Esophagus muscularis mucosa (tissue), 4 donors: ENCODE measurements at regions not wholly inside any gene's neighbourhood (a gene's known extent, or its start where the extent isn't known, plus 50 kb on each side); places are given as distances from the start of the nearest gene placed in this dataset.

Experiments used
- CTCF ChIP-seq, 3 experiments: fragments of 200-600 bp in 2 of 3; fragments of 450-650 bp in 1 of 3; sonication (generic) in 2 of 3; IDR thresholded peaks; one replicate each; pipeline ENCODE4 v1.5.1; 2017 to 2019; ENCODE audit warnings: antibody characterized with exemption in 3 of 3, mild to moderate bottlenecking in 2 of 3, moderate library complexity in 1 of 3
- EP300 ChIP-seq: sonication (generic); formaldehyde crosslinking; IDR thresholded peaks from one replicate; pipeline ENCODE4 v1.6.1; 2017; ENCODE audit warnings: antibody characterized with exemption
- POLR2A ChIP-seq: fragments of 450-650 bp; IDR thresholded peaks from one replicate; pipeline ENCODE4 v1.6.1; 2017; ENCODE audit warnings: antibody characterized with exemption, moderate library complexity, mild to moderate bottlenecking, low read depth
- POLR2AphosphoS5 ChIP-seq, 2 donors: sonication (generic); formaldehyde crosslinking; IDR thresholded peaks; one replicate each; pipeline ENCODE4 v1.6.1; 2017; ENCODE audit warnings: antibody characterized with exemption in 2 of 2

DNA sequence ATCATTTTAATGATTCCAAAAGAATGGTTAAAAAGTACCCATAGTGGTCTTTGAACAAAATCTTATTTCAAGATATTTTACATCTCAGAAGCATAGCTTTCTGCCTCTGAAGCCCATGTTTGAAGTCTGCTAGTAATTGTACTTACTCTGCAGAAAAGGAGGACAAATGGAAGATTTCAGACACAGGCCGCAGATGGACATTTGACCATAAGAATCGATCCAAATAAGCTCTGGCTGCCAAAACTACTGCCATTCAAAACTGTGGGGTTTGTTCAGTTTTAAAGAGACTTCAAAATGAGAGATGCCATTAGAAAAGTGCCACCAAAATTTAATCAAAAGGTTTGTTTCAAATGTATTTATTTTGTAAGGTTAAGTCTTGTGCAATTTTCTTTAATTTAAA lies 306.7 kb downstream of the DTWD2 start:
- TF ChIP-seq POLR2AphosphoS5 (IDR thresholded peaks at IDR 0.05): no peak
- no peak for TF ChIP-seq POLR2A
- TF ChIP-seq CTCF (IDR thresholded peaks at IDR 0.05): no peak
- TF ChIP-seq EP300: no peak
